Chondrocyte (in vitro differentiated cells): ENCODE measurements at regions not wholly inside any gene's neighbourhood (a gene's known extent, or its start where the extent isn't known, plus 50 kb on each side); places are given as distances from the start of the nearest gene placed in this dataset.

Source experiments
- DNase-seq: peaks from one replicate; pipeline ENCODE4 v3.0.0; 2021; ENCODE audit warnings: mixed read lengths, low spot score
- H3K27ac Mint-ChIP-seq: one replicate; pipeline ENCODE4 v1.8.0; 2021; ENCODE audit warnings: mild to moderate bottlenecking, moderate library complexity, mixed read lengths; ENCODE audit not compliant: unreplicated experiment
- H3K27me3 Mint-ChIP-seq: 2 replicates; pipeline ENCODE4 v1.8.0; 2021; ENCODE audit warnings: low read depth, mixed read lengths
- H3K36me3 Mint-ChIP-seq: 2 replicates; pipeline ENCODE4 v1.8.0; 2021; ENCODE audit warnings: low read depth, mixed read lengths
- H3K4me1 Mint-ChIP-seq: 2 replicates; pipeline ENCODE4 v1.8.0; 2021; ENCODE audit warnings: low read depth, mild to moderate bottlenecking, mixed read lengths
- H3K4me3 Mint-ChIP-seq: one replicate; pipeline ENCODE4 v1.8.0; 2021; ENCODE audit warnings: mild to moderate bottlenecking, moderate library complexity, mixed read lengths; ENCODE audit not compliant: unreplicated experiment
- H3K9me3 Mint-ChIP-seq: 2 replicates; pipeline ENCODE4 v1.8.0; 2021; ENCODE audit warnings: low read depth, mixed read lengths
- CTCF ChIP-seq: fragments of 200-600 bp; sonication (generic); IDR thresholded peaks from 2 replicates; pipeline ENCODE4 v1.5.0; 2021; ENCODE audit warnings: antibody characterized with exemption, mild to moderate bottlenecking, moderate library complexity

DNA sequence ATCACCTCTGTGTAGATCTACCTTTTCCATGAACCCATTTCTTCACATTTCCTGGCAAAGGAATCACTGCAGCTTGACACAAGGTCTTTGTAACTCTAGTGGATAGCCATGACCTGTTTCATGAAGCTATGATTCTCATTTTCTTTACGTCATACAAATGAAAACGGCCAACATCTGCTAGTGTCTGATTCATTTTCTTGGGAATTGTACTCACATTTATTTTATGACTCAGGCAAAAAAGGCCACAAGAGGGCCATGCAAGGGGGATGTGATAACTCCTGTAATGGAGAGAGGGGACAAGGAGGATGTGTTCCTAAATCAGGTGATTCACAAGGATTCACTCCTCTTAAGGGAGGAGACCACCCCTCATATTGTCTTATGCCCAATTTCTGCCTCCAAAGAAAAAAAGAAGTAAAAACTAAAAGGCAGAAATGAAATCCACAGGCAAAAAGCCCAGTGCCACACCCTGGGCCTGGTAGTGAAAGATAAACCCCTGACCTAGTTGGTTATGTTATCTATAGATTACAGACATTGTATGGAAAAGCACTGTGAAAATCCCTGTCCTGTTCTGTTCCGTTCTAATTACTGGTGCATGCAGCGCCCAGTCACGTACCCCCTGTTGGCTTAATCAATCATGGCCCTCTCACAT lies 249.9 kb downstream of the IPMK start:
- Mint-ChIP-seq H3K9me3 (peaks cover 14% of the 10 kb centered on the region), H3K36me3 (no peaks in the 10 kb centered on the region), H3K27ac (no peak overlapping the region), H3K4me1 (peaks cover 32% of the 10 kb centered on the region), H3K27me3 (no peaks in the 10 kb centered on the region), H3K4me3 (no peak overlapping the region)
- TF ChIP-seq CTCF = peak; percentile 53
- DNase-seq = no peak

DNA sequence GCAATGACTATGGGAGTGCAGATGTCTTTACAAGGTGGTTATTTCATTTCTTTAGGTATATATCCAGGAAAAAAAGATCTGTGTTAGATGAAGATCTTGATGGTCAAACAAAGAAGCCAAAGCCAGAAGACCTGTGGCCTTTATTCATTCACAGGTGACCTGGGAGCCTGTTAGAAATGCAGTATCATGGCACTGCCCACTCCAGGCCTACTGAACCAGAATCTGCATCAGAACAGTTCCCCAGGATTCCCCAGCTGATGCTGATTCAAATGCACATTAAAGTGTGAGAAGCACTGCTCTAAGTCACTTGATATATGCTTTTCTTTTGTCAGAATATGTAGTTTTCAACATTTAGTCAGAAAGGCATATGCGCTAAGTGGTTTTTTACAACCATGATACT lies 251.1 kb downstream of the IPMK start:
- no peak overlapping the region for H3K4me3 Mint-ChIP-seq
- H3K36me3 Mint-ChIP-seq = no peaks in the 10 kb centered on the region
- TF ChIP-seq CTCF = no peak
- H3K27me3 Mint-ChIP-seq = no peaks in the 10 kb centered on the region
- DNase-seq = no peak
- H3K27ac Mint-ChIP-seq = no peak overlapping the region
- peaks cover 11% of the 10 kb centered on the region for H3K9me3 Mint-ChIP-seq
- peaks cover 28% of the 10 kb centered on the region for H3K4me1 Mint-ChIP-seq

- H3K36me3 Mint-ChIP-seq = no peaks in the 10 kb centered on the region
- no peak overlapping the region for H3K27ac Mint-ChIP-seq
- no peak for TF ChIP-seq CTCF
- H3K4me1 Mint-ChIP-seq = peaks cover 28% of the 10 kb centered on the region
- H3K27me3 Mint-ChIP-seq = peaks cover 3% of the 10 kb centered on the region
- peaks cover 4% of the 10 kb centered on the region for H3K9me3 Mint-ChIP-seq
- H3K4me3 Mint-ChIP-seq = no peak overlapping the region
- no peak for DNase-seq
Observed at GRCh38 chr10:58014436-58014835, 253.3 kb downstream of the IPMK start.

DNA sequence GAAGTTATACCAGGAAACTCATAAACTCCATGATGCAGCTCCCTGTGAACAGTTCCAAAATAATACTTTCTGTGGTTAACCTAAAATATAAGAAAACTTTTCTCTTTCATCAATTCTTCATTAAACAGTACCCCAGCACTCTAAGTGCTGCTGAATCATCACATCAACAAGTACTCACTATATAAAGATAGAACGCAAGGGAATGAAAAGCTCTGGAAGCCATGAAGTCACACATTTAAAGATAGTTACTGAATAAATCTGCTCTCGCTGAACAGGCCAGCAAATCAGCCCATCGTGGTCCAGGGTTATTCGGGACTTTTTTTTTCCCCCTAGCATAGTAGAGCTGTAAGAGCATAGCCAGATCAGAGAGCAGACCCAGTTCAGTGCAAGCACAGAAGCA lies 254.3 kb downstream of the IPMK start:
- Mint-ChIP-seq H3K9me3 (peaks cover 3% of the 10 kb centered on the region), H3K4me1 (peaks cover 28% of the 10 kb centered on the region), H3K27ac (no peak overlapping the region), H3K4me3 (no peak overlapping the region), H3K36me3 (no peaks in the 10 kb centered on the region), H3K27me3 (peaks cover 5% of the 10 kb centered on the region)
- no peak for TF ChIP-seq CTCF
- DNase-seq = no peak

DNA sequence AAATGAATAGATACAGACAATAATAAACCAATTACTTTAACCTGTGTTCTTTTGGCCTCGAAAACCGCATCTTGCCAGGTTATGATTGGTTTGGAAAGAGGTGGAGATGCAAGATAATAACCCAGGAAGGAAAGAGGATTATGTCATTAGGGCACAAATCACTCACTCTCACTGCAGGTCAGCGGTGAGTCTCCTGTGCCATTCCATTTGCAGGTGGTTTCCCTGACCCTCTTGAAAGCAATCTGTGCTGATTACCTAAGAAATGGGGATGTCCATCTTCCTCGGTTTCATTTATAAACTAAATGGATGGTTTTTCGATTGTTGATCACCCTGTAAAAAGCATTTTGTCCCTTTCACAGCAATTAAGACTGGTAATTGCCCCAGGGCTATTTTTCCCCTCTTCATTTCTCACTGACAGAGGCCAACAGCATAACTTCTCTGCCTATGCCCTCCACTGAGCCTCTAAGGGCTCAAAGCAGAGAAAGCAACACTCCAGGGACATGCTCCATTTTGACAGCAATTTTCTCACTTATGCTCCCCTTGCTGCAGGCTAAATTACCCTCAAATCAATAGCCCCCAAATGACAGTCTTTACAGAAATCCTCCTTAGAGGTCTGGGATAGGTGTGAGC lies 257.5 kb downstream of the IPMK start:
- peaks cover 18% of the 10 kb centered on the region for H3K4me1 Mint-ChIP-seq
- TF ChIP-seq CTCF = no peak
- H3K4me3 Mint-ChIP-seq = no peak overlapping the region
- H3K27ac Mint-ChIP-seq = no peak overlapping the region
- no peak for DNase-seq
- H3K36me3 Mint-ChIP-seq = no peaks in the 10 kb centered on the region
- no peaks in the 10 kb centered on the region for H3K9me3 Mint-ChIP-seq
- H3K27me3 Mint-ChIP-seq = peaks cover 15% of the 10 kb centered on the region
